ENCODE measurements at regions not wholly inside any gene's neighbourhood (a gene's known extent, or its start where the extent isn't known, plus 50 kb on each side); places are given as distances from the start of the nearest gene placed in this dataset.

DNA sequence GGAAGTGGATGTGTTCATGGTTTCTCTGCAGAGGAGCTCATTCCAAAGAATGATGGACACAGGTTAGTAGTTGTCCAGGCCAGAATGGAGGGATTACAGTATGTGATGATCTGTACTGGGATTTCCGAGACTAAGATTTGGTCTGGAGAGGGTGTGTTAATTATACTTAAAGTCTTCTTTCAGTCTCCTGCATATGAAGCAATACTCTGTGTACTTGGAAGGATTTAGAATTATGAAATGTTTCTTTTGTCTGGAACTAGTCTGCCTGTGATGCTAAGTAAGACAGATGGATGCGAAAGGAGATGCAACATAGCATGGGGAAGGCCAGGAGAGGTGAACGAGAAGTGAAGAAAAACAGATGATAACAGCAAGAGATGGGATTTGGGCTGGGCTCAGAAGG lies 305.1 kb upstream of the LYZL1 start:
- TF ChIP-seq, protein P1, sequence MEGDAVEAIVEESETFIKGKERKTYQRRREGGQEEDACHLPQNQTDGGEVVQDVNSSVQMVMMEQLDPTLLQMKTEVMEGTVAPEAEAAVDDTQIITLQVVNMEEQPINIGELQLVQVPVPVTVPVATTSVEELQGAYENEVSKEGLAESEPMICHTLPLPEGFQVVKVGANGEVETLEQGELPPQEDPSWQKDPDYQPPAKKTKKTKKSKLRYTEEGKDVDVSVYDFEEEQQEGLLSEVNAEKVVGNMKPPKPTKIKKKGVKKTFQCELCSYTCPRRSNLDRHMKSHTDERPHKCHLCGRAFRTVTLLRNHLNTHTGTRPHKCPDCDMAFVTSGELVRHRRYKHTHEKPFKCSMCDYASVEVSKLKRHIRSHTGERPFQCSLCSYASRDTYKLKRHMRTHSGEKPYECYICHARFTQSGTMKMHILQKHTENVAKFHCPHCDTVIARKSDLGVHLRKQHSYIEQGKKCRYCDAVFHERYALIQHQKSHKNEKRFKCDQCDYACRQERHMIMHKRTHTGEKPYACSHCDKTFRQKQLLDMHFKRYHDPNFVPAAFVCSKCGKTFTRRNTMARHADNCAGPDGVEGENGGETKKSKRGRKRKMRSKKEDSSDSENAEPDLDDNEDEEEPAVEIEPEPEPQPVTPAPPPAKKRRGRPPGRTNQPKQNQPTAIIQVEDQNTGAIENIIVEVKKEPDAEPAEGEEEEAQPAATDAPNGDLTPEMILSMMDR (IDR thresholded peaks at IDR 0.05), result no peak
- no peak for TF ChIP-seq POLR2A (IDR thresholded peaks at IDR 0.05)
